Mesodermal cell (in vitro differentiated cells): ENCODE measurements at regions not wholly inside any gene's neighbourhood (a gene's known extent, or its start where the extent isn't known, plus 50 kb on each side); places are given as distances from the start of the nearest gene placed in this dataset.

Experiments
- H3K27ac ChIP-seq: 2 replicates; pipeline ENCODE4 v1.7.0; 2013; ENCODE audit warnings: mild to moderate bottlenecking, low read depth, low read length, moderate library complexity; ENCODE audit not compliant: severe bottlenecking
- H3K36me3 ChIP-seq: 2 replicates; pipeline ENCODE4 v1.7.1; 2013; ENCODE audit warnings: mild to moderate bottlenecking, low read length, moderate library complexity; ENCODE audit not compliant: control insufficient read depth, insufficient read depth
- H3K4me1 ChIP-seq: one replicate; pipeline ENCODE4 v1.7.1; 2013; ENCODE audit warnings: mild to moderate bottlenecking, low read length; ENCODE audit not compliant: insufficient read depth, control insufficient read depth, poor library complexity, severe bottlenecking
- H3K4me3 ChIP-seq: 2 replicates; pipeline ENCODE4 v1.7.0; 2013; ENCODE audit warnings: low read length, control low read depth, mild to moderate bottlenecking; ENCODE audit not compliant: insufficient read depth, poor library complexity, severe bottlenecking; ENCODE audit errors: extremely low read depth
- H3K9me3 ChIP-seq: 2 replicates; pipeline ENCODE4 v1.7.1; 2013; ENCODE audit warnings: mild to moderate bottlenecking, low read length, moderate library complexity; ENCODE audit not compliant: control insufficient read depth
- WGBS, 2 experiments: methylation state at CpG; one replicate each; pipeline ENCODE4 v1.1.5; 2013; ENCODE audit warnings: missing lambda C conversion rate in 2 of 2; ENCODE audit not compliant: insufficient coverage in 2 of 2; 5-methylcytosine and 5-hydroxymethylcytosine counted together

DNA sequence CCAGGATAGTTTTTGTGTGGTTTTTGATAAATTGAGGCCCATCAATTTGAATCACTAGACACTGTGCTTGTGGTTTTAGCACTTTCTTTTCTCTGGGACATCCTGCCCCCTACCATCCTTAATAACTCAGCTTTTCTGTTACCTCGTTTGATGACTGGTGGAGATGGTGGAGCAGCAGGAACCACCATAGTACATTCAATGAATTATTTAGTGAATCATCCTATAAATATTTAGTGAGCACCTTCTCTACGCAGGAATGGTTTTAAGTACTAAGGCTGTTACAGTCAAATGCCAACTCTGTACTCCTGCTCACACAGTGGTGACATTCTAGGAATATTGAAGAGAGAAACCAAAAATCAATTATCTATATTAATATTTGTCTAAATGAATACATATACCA, 585.2 kb downstream of the HAO1 start:
- no peaks in the 10 kb centered on the region for H3K36me3 ChIP-seq
- WGBS, 2 experiments = no CpG with 5 or more reads among the region's 2 CpGs
- H3K27ac ChIP-seq = no peak overlapping the region
- no peak overlapping the region for H3K4me3 ChIP-seq
- H3K9me3 ChIP-seq = no peaks in the 10 kb centered on the region
- H3K4me1 ChIP-seq = no peaks in the 10 kb centered on the region

DNA sequence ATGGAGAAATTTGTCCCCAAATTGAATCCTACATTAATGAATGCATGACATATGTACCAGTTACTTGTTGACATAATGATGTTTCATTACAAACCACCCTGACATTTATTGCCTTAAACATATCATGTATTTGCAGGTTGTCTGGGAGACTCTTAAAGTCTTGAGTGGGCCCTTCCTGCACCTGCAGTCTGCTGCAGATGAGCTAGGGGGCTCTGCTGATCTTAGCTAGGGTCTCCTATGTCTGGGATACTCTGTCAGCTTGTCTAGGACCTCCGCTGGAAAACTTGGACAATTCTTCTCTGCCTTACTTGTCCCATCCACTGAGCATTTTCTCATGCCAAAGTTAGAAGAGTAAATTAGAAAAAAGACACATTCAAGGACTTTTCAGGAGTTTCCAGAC, 581.6 kb downstream of the HAO1 start:
- no peak overlapping the region for H3K27ac ChIP-seq
- no peaks in the 10 kb centered on the region for H3K4me1 ChIP-seq
- H3K36me3 ChIP-seq = no peaks in the 10 kb centered on the region
- no CpG with 5 or more reads among the region's 1 CpG for WGBS, 2 experiments
- no peaks in the 10 kb centered on the region for H3K9me3 ChIP-seq
- H3K4me3 ChIP-seq = no peak overlapping the region

DNA sequence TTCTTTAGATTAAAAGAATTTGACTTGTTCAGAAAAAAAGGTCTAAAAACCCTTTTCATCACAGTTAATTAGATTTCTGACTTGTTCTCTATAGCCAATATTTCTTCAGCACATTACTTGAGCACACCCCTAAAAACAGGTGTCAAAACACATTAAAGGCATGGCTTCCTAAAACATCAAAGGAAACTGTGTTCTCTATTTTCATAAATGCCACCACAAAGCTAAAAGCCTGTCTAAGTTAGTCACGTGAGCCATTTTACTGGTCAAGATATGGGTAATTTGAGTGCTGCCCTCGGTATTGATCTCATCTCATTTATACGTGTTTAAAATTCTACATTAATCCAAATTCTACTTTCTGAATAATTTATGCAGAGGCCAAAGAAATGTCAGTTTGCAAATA, 580.5 kb downstream of the HAO1 start:
- WGBS, 2 experiments = 100% methylated on average over 1 of the region's 3 CpGs; no CpG with 5 or more reads in 1 of the 2 experiments
- H3K27ac ChIP-seq = no peak overlapping the region
- H3K36me3 ChIP-seq = no peaks in the 10 kb centered on the region
- H3K4me3 ChIP-seq = no peak overlapping the region
- H3K4me1 ChIP-seq = no peaks in the 10 kb centered on the region
- no peaks in the 10 kb centered on the region for H3K9me3 ChIP-seq

DNA sequence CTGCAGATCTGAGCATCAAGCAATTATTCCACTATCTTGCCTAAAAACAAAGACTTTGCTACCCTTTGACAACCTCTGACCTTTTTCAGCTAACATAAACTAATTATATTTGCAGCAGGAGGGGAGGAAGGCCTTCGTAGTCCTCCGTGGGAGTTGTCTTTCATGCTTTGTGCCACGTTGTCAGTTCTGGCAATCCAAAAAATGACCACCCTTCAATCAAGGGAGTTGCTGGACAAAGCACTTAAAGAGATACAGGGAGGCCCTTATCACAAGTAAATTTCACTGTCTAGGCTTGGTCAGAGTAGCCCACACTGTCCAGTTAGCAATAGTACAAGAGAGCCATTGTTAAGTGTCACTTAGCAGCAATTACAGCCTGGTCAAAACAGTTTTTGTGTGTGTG, 578.9 kb downstream of the HAO1 start:
- WGBS, 2 experiments = 43% methylated on average over 1 of the region's 3 CpGs; no CpG with 5 or more reads in 1 of the 2 experiments
- Histone ChIP-seq H3K27ac (no peak overlapping the region), H3K4me1 (no peaks in the 10 kb centered on the region), H3K4me3 (no peak overlapping the region), H3K36me3 (no peaks in the 10 kb centered on the region), H3K9me3 (no peaks in the 10 kb centered on the region)

DNA sequence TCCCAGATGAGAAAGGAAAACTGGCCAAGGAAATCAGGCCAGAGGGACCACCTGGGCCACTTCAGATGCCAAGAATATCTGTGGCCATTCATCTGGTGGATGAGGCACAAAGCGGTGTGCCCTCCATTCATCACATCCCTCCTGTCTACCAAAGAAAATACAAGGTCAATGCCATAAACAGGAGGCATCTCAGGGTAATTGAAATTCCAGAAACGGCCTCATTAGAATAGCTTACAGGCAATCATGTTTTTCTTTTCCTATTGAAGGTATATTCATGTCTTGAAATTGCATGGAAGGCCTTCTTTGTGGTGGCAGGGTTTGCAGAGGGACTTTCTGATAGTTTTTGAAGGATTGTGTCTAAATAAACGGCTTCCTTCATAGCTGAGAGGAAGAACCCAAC, 578.3 kb downstream of the HAO1 start:
- WGBS, 2 experiments = 67 to 100% methylated on average over 1 of the region's 3 CpGs
- Histone ChIP-seq H3K36me3 (no peaks in the 10 kb centered on the region), H3K27ac (no peak overlapping the region), H3K4me3 (no peak overlapping the region), H3K9me3 (no peaks in the 10 kb centered on the region), H3K4me1 (no peaks in the 10 kb centered on the region)

DNA sequence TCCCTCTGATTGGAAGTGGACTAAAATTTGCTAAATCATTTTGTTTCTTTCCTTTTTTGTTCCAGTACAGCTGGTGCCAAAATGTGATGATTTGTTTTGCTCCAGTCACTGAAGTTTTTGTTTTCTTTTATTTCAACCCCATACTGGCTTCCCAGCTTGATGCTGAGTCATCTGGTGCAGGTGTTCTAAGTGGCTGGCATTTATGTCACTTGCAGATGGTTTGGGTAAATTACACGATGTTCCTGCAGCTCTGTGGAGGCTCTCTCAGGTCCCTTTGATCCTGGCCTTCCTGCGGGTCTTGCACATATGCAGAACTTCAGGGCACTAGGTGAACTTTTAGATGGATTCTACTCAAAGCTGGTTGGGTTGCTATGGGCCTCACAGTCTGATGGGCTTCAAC, 577.7 kb downstream of the HAO1 start:
- Histone ChIP-seq H3K9me3 (no peaks in the 10 kb centered on the region), H3K4me1 (no peaks in the 10 kb centered on the region), H3K4me3 (no peak overlapping the region), H3K36me3 (no peaks in the 10 kb centered on the region), H3K27ac (no peak overlapping the region)
- 78 to 91% methylated on average over 2 of the region's 2 CpGs for WGBS, 2 experiments

DNA sequence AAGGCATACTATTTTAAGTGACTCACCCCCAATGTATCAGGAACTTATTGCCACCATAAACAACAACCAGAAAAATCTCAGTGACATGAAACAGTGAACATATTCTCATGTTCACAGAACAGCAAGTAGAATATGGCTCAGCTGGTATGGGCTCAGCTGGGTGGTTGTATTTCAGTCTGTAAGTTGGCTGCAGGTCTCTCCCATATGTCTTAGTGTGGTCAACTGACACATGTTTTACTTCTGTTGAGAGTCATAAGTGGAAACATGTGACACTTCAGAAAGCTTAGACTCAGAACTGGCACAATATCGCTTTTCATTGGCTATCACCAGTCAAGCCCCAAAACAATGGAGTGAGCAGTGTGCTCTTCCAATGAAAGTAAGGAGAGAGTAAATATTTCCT, 574.1 kb downstream of the HAO1 start:
- H3K27ac ChIP-seq = no peak overlapping the region
- no peaks in the 10 kb centered on the region for H3K36me3 ChIP-seq
- H3K4me3 ChIP-seq = no peak overlapping the region
- no peaks in the 10 kb centered on the region for H3K4me1 ChIP-seq
- H3K9me3 ChIP-seq = no peaks in the 10 kb centered on the region
- no CpG with 5 or more reads among the region's 1 CpG for WGBS, 2 experiments

DNA sequence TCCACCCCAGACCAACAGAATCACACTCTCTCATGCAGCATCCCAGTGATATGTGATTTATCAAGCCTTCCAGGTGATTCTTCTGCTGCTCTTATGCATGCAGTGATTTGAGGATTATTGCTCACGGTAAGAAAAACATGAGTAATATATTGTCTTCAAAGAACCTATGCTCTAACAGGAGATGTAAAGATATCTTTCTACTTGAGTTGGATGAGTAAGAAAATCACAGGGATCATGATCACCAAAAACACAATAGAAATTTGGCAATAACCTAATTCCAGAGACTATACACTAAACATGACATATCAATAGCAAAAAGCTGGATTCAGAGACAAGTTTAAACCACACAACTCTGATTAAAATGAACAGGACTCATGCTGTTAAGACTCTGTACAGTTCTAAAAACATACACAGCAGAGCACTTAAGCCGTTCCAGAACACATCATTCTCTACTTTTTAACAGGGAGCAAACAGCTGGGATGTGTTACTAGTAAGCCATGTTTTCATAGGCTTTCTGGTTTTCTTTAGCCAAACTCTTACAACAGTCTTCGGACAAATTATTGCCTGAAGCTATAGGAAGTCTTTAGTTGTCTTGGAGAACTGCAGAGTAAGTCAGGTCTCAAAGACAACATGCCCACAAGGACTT, 568.6 kb downstream of the HAO1 start:
- 80 to 100% methylated on average over 1 of the region's 3 CpGs for WGBS, 2 experiments
- Histone ChIP-seq H3K4me1 (no peaks in the 10 kb centered on the region), H3K9me3 (no peaks in the 10 kb centered on the region), H3K4me3 (no peak overlapping the region), H3K27ac (no peak overlapping the region), H3K36me3 (no peaks in the 10 kb centered on the region)

DNA sequence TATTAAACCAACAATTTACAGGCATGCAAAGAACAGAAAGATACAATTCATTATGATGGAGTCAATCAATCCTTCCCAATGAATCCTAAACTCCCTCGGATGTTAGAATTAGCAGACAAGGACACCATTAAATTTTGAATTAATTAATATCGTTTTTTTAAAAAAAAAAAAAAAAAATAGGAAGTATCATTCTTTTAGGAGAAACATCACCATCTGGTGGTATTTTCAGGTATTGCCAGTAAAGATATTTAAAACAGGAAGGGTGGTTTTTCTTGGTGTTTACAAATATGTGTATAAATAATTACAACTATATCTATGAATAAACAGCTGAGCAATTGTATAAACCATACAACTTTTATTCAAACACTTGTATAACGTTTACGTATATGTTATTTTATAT, 564.4 kb downstream of the HAO1 start:
- H3K27ac ChIP-seq = no peak overlapping the region
- no CpG with 5 or more reads among the region's 4 CpGs for WGBS, 2 experiments
- no peak overlapping the region for H3K4me3 ChIP-seq
- H3K36me3 ChIP-seq = no peaks in the 10 kb centered on the region
- no peaks in the 10 kb centered on the region for H3K4me1 ChIP-seq
- no peaks in the 10 kb centered on the region for H3K9me3 ChIP-seq

DNA sequence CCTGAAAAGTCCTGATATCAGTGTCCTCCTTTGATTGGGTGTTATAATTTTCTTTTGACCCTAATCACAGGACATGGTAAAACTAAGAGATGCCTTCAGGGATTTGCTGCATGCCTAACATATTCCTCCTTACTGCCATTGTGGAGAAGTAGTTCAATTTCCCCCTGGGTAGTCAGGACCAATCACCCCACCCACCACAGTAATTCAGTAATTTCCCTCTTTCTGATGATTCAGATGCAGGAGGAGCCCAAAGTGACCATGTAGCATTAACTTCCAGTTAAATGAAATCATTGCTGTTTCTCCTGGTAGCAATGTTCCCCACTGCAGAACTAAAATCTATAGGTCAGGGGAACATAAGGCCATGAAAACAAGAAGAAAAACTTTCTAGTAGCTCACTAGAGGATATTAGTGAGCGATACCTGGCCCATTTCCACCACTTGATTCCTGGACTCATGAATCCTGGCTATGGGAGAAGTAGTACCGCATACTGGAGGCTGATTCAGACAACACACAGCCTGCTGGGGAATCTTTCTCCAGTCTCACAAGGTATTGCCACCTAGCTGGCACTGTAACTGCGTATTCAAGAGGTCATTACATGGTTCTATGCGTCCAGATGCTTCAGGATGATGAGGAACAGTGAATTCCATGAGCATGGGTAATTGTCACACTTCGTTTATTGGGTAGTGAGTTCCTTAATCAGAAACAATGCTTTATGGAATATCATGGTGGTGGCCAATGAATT, 561.2 kb downstream of the HAO1 start:
- no peaks in the 10 kb centered on the region for H3K36me3 ChIP-seq
- no peak overlapping the region for H3K27ac ChIP-seq
- H3K4me3 ChIP-seq = no peak overlapping the region
- WGBS, 2 experiments = 94 to 98% methylated on average over 4 to 5 of the region's 5 CpGs
- no peaks in the 10 kb centered on the region for H3K9me3 ChIP-seq
- no peaks in the 10 kb centered on the region for H3K4me1 ChIP-seq

DNA sequence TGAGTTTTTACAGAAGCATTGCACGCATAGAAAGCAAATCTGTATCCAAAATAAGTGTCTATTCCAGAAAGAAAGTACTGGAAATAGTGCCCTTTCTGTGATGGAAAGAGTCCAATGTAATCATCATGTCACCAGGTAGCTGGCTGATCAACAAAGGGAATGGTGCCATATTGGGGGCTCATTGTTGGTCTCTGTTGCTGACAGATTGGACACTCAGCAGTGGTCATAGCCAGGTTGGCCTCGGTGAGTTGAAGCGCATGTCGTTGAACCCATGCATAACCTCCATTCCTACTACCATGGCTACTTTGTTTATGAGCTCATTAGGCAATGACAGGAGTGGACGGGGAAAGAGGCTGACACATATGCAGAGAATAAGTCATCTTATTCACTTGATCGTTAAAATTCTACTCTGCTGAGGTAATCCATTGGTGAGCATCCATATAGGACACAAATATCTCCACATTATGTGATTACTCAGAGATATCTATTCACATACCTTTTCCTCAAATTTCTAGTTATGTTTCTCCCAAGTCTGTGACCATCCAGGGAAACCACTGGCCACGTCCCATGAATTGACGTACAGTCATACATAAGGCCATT, 560.5 kb downstream of the HAO1 start:
- WGBS, 2 experiments = 84 to 89% methylated on average over 4 of the region's 8 CpGs
- Histone ChIP-seq H3K9me3 (no peaks in the 10 kb centered on the region), H3K27ac (no peak overlapping the region), H3K4me3 (no peak overlapping the region), H3K36me3 (no peaks in the 10 kb centered on the region), H3K4me1 (no peaks in the 10 kb centered on the region)
